ENCODE measurements at regions not wholly inside any gene's neighbourhood (a gene's known extent, or its start where the extent isn't known, plus 50 kb on each side); places are given as distances from the start of the nearest gene placed in this dataset.
"Not testable (repeated sequence)": the region's sequence is repeated elsewhere in the genome, so short reads cannot be mapped to it uniquely, and the experiment has no call there.

DNA sequence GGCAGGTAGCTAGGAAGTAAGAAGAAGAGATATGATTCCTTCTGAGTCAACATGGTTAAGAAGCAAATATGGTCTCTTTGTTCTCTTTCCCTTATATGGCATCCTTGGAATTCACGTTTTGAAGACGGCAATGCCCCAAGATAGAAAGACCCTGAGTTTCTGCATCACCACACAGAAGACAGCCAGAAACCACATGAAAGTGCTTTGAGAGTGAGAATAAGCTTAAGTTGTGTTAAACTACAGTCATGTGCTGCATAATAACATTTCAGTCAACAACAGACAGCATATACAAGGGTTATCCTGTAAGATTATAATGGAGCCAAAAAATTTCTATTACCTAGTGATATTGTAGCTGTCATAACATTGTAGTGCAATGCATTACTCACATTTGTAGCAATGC, 89.9 kb upstream of the STEAP1 start:
- no peak for DNase-seq (ENCODE audit: low read depth)
- no peak for TF ChIP-seq CTCF (IDR thresholded peaks at IDR 0.05; ENCODE audit: insufficient read depth, low read depth, low read length, missing control alignments)
- no peak overlapping the region for H3K4me3 ChIP-seq (ENCODE audit: low read length)

GRCh38 chr7:90067171-90067570, 87.1 kb upstream of the STEAP1 start:
- no peak for DNase-seq (ENCODE audit: low read depth)
- no peak overlapping the region for H3K4me3 ChIP-seq (ENCODE audit: low read length)
- TF ChIP-seq CTCF (IDR thresholded peaks at IDR 0.05; ENCODE audit: insufficient read depth, low read depth, low read length, missing control alignments) = no peak

GRCh38 chr7:90070238-90070637, 84.0 kb upstream of the STEAP1 start:
- peak; percentile 11 for DNase-seq (ENCODE audit: low read depth)
- not testable (repeated sequence) for H3K4me3 ChIP-seq (ENCODE audit: low read length)

GRCh38 chr7:90078921-90079320, 75.3 kb upstream of the STEAP1 start:
- TF ChIP-seq CTCF (IDR thresholded peaks at IDR 0.05; ENCODE audit: insufficient read depth, low read depth, low read length, missing control alignments) = no peak
- no peak overlapping the region for H3K4me3 ChIP-seq (ENCODE audit: low read length)
- no peak for DNase-seq (ENCODE audit: low read depth)

DNA sequence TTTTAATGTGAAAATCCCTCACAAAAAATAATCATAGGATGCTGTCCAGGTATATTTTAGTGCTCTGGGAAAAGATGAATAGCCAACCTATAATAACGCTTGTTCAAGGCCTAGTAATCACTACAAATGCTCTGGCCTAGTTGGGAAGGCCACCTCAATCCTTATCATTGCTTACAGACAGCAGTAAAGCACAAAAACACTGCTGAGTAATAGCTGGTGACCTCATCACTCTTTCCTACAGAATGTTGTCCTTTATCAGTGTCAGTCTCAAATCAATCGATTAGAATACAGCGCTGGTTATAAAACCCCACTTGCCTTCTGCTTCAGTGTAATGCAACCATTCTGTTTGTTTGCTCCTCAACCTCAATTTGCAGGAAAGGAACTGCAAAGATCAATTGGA, 72.6 kb upstream of the STEAP1 start:
- DNase-seq (ENCODE audit: low read depth) = peak; percentile 5
- no peak overlapping the region for H3K4me3 ChIP-seq (ENCODE audit: low read length)

DNA sequence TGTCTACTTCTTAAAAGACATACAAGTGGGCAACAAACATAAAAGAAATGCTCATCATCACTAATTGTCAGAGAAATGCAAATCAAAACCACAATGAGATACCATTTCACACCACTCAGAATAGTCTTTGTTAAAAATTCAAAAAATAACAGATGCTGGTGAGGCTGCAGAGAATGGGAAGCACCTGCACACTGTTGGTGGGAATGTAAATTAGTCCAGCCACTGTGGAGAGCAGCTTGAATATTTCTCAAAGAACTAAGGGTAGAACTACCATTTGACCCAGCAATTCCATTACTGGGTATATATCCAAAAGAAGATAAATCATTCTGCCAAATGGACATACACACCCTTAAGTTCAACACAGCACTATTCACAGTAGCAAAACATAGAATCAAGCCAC, 61.8 kb upstream of the STEAP1 start:
- H3K4me3 ChIP-seq (ENCODE audit: low read length) = no peak overlapping the region
- DNase-seq (ENCODE audit: low read depth) = no peak

More for the DNA sequence above, 72.6 kb upstream of the STEAP1 start:
- TF ChIP-seq CTCF (IDR thresholded peaks at IDR 0.05; ENCODE audit: insufficient read depth, low read depth, low read length, missing control alignments) = no peak

GRCh38 chr7:90094030-90094429, 60.2 kb upstream of the STEAP1 start:
- no peak for DNase-seq (ENCODE audit: low read depth)
- no peak overlapping the region for H3K4me3 ChIP-seq (ENCODE audit: low read length)
- TF ChIP-seq CTCF (IDR thresholded peaks at IDR 0.05; ENCODE audit: insufficient read depth, low read depth, low read length, missing control alignments) = no peak

More for the DNA sequence above, 61.8 kb upstream of the STEAP1 start:
- no peak for TF ChIP-seq CTCF (IDR thresholded peaks at IDR 0.05; ENCODE audit: insufficient read depth, low read depth, low read length, missing control alignments)
